ENCODE measurements at regions not wholly inside any gene's neighbourhood (a gene's known extent, or its start where the extent isn't known, plus 50 kb on each side); places are given as distances from the start of the nearest gene placed in this dataset.

DNA sequence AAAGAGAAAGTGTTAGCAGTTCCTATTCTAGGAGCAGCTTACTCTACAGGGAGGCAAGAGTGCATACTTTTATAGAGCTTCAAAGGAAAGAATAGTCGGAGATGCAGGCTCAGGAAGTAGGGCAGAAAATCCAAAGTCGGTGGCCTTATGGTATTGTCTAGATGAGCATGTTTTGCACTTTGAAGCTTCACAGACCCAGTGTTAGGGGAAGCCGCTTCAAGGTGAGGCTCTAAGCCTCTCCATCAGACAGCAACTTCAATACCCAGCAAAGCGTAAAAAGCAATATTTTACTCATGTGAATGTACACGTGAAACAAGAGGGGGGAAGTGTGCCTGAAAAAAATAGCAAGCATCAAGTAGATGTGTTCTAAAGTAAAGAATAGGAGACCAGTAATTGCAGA is 125.6 kb upstream of the RASGRP1 start:
- in situ Hi-C loops (cut with HindIII; ENCODE audit: low sequenced_read_pairs), result no loop called here
- no peak for DNase-seq (ENCODE audit: low spot score)

DNA sequence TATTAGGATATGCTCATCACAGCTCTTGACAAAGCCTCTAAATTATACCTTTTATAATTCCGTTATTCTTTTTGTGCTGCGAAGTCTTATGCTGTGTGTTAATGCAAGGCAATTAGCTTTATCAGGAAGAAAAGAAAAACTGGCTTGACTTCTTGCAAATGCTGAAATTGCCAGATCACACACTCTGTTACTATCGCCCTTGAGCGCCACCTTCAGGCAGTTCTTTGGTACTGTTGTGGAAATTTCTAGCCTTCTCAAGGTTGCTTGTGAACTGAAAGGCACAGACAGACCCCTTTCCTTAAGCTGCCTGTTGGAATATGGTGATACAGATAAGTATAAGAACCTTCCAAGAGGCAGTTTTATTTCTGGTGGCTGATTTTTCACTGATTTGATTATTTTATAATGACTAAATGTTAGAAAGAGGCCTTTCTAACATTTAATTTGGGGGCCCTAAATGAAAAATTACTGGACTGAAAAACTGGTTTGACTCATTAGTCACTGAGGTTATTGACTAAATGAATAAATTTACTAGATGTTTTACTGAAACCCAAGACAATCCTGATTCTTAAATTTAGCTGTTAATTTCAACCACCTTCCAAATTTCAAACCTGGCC is 126.2 kb upstream of the RASGRP1 start:
- peak; percentile 88 for DNase-seq (ENCODE audit: low spot score)
- in situ Hi-C loops (cut with HindIII; ENCODE audit: low sequenced_read_pairs), result no loop called here

DNA sequence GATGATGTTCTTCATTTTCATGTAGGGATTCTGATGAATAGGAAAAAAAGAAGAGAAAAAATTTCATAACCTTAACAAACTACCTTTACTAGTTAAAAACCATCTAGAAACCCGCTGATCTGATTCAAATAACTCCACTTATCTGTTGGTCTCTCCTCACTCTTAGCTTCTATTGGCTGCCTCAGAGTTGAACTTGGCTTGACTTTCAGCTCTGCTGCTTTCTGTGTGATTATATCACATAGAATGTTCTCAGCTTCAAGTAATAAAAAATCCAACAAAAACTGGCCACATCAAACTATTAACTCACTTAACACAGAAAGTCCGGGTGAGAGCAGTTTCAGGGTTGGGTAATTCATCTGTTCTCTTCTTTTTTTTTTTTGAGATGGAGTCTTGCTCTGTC is 126.8 kb upstream of the RASGRP1 start:
- in situ Hi-C loops (cut with HindIII; ENCODE audit: low sequenced_read_pairs), result no loop called here
- DNase-seq (ENCODE audit: low spot score), result no peak

DNA sequence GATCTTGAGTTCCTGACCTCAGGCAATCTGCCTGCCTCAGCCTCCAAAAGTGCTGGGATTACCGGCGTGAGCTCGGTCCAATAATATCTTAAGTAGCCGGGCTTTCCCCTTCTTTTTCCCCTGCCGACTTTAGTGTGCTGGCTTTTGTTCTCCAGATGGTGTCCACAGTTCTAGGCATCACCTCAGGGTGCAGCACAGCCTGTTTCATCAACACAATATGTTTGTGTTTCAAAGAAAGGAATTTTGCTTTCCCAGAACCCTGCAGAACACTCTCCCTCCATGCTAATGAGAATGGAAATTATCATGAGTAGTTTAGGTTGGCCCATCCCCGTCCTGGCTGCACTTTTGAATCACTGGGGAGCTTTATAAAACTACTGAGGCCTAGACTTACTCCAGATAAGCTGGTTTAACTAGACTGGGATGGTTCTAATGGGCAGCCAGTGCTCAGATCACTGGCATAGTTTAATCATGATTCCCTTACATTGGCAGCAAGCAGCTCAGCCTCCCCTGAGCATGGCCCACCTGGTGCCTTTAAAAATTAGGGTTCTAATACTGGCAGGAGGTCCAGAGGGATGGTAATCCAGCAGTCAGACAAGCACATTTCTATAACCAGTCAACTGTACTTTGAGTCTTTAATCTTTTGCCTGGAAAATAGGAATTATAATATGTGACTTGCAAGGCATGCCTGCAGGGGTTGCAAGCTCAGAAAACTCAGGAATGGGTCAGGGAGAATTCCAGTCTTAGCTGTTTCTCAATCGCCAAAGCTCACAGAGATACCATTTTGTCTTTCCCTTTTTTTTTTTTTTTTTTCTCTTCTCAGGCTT is 127.6 kb upstream of the RASGRP1 start:
- peak; percentile 66 for DNase-seq (ENCODE audit: low spot score)
- in situ Hi-C loops (cut with HindIII; ENCODE audit: low sequenced_read_pairs), result no loop called here

DNA sequence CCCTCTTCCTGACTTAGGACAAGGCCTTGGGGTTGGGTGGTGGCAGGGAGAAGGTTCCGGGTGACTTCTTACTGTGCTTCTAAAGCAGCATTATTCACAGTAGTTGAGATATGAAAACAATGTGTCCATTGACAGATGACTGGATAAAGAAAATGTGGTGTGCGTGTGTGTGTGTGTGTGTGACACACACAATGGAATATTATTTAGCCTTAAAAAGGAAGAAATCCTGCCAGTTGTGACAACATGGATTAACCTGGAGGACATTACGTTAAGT is 128.1 kb upstream of the RASGRP1 start:
- DNase-seq (ENCODE audit: low spot score), result no peak
- in situ Hi-C loops (cut with HindIII; ENCODE audit: low sequenced_read_pairs), result no loop called here

DNA sequence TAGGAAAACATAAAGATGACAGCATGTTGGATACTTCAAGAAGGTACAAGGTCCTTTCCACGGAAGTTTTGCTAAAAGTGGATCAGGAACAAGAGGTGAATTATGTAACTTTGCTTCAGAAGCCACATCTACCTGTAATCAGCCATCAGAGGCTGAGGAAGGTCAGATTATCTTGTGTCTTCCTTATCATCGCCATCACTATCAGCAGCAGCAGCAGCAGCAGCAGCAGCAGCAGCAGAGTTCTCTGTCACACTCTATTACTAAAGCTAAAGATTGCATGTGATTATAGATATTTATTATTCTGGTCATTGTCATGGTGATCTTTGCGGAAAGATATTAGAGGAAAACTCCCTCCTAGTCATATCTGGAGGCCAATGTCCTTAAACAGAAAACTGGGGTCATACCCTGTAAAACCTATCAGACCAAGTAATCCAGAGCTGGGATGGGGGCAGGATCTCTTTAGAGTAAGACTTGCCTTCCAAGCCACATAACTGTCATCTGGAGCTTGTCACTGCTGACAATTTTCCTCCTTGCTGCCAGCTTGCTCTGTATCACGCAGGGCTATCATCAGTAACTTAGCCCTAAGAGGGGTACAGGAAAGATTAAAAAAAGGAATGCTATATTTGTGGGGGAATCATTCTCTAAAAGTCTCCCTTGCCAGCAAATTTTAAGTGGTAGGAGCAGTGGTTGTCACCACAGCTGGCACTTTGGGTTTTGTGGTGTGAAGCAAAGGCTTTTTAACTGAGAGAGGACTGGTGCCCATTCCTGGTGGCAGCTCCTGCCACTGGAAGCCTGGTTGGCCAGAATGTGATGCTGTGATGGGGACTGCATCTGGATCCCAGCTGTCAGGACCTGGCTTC is 130.9 kb upstream of the RASGRP1 start:
- no peak for DNase-seq (ENCODE audit: low spot score)
- in situ Hi-C loops (cut with HindIII; ENCODE audit: low sequenced_read_pairs), result no loop called here

DNA sequence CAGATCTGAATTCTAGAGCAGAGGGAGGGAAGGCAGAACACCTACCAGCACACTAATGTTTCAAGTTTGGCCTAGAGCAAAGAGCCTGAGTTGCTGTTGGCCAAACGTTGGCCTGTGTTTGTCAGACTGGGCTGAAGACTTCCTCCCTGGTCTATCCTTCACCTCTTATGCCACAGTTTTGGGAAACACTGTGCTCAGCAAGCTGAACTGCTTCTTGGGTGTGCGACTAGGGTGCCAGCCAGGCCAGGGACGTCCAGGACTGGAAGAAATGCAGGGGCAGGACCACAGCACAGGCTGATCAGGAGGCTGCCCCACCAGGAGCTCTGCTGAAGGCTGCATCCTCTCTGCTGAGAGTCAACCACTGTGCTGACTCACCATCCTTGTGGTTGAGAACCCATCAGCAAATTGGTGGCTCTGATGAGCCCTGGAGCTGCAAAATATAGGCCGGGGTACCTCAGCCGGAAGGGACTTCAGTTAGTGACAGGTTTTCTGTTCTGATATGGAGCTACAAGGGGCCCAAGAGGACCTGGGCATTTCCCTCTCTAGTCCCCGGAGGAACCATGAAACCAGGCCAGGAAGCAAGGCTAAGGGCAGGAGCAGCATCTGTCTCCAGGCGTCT is 131.6 kb upstream of the RASGRP1 start:
- in situ Hi-C loops (cut with HindIII; ENCODE audit: low sequenced_read_pairs), result no loop called here
- no peak for DNase-seq (ENCODE audit: low spot score)

DNA sequence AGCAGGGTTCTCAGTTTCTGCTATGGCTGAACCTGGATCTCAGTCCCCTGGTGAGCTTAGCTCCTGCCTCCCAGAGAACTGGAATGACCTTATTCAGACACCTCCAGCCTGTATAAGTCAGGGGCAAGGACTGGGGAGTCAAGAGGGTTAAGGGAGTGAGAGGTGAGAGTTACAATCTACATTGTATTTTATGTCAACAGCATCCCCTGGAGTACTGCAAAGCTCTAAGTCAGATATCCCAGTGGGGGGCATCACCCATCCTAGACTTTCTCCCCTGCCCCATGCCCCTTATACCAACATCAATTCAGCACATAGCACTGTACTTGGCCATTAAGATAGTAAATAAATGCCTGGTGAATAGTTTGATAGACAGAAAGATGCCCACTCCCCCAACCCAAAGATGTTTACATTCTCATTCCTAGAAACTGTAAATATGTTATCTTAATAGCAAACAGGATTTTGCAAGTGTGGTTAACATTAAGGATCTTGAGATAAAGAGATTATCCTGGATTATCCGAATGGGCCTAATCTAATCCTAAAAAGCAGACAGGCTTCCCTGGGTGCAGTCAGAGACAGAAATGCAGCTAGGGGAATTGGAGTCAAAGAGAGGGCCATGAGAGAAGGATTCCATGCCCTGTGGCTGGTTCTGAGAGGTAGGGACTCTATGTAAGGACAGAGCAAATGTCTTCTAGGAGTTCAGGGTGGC is 132.3 kb upstream of the RASGRP1 start:
- DNase-seq (ENCODE audit: low spot score), result no peak
- in situ Hi-C loops (cut with HindIII; ENCODE audit: low sequenced_read_pairs), result no loop called here

DNA sequence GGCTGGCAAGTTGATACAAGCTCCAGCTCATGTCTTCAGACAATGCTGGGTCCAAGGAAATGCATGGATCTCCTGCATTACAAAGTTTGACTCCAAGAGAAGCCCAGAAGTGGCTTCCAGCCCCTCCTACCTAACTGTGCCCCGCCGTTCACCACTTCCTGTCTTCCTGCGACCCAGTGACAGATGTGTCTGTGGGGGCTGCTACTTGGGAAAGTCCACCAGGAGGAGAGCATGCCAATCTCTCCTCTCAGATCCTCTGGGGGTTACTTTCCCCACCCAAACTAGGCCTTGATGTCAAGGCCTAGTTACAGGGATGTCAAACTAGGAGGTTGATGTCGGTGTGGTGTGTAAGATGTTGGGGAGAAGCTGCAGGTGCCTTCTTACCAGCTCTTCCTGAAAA is 133.6 kb upstream of the RASGRP1 start:
- in situ Hi-C loops (cut with HindIII; ENCODE audit: low sequenced_read_pairs), result no loop called here
- no peak for DNase-seq (ENCODE audit: low spot score)

DNA sequence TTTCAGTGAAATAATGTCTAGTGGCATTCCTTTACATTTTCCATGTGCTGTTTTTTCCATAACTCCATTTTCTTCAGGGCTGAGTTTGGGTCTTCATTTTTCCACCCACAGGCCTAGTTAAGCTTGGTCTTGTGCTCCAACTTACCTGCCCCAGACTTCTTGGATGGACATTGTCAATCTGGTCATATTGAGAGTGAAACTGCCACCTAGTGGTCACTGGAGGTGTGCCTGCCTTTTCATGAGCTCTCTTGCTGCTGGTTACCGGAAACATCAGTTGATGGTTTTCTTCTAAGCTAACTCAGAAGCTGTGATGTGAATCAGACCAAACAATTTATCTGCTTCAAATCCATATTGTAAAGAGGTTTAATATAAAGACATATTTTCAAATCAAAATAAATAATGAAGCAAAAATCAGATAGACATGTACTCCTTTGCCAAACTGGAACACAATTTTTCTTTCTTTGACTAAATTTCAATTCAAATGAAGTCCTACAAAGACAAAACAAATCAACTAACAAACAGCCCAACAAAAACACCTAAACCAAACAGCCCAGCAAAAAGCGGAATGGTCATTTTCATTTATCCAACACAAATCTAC is 135.1 kb upstream of the RASGRP1 start:
- DNase-seq (ENCODE audit: low spot score), result peak; percentile 77
- in situ Hi-C loops (cut with HindIII; ENCODE audit: low sequenced_read_pairs), result no loop called here

DNA sequence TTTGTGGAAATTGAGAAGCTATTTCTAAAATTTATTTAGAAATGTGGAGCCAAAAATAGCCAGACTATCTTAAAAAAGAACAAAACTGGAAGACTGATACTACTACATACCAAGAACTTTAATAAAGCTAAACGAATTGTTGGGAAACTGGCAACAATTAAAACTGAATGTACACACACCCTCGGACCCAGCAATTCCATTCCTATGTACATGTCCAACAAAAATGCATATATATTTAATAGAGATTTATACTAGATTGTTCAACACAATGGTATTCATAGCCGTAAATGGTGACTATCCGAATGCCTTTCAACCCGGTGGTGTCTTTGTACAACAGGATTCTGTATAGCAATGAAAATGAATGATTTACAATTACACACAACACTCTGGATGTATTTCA is 136.5 kb upstream of the RASGRP1 start:
- in situ Hi-C loops (cut with HindIII; ENCODE audit: low sequenced_read_pairs), result no loop called here
- no peak for DNase-seq (ENCODE audit: low spot score)

DNA sequence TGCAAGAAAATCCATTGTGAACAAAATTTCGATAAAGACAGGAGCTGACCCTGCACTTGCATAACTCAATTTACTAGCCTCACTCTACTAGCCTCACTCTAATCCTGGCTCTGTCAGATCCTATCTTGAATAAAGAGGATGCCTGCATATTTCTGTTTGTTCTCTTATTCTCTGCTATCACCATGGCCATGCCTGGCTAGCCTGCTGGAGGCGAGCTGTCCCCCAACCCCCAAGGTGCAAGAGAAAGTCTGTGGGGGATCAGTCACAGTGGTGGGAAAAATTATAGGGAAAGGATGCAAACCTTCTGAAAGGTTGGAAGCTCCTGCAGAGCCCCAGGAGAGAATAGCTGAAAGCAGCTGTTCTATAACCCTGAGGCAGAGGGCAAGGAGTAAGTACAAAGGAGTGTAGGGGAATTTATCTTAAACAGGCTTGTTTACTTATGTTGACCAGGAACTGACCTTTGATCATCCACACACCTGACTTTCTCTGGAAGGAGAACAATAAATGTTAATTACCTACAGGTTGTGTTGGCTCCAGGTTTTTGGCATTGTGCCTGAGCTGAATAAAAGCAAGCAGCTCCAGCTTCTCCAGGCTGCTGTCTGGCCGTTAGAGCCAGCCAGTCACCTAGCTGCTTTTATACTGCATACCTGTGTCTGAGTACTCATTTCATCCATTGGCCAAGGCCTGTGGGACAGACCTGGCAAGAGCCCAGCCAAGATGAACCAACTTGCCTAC is 137.7 kb upstream of the RASGRP1 start:
- in situ Hi-C loops (cut with HindIII; ENCODE audit: low sequenced_read_pairs), result no loop called here

DNA sequence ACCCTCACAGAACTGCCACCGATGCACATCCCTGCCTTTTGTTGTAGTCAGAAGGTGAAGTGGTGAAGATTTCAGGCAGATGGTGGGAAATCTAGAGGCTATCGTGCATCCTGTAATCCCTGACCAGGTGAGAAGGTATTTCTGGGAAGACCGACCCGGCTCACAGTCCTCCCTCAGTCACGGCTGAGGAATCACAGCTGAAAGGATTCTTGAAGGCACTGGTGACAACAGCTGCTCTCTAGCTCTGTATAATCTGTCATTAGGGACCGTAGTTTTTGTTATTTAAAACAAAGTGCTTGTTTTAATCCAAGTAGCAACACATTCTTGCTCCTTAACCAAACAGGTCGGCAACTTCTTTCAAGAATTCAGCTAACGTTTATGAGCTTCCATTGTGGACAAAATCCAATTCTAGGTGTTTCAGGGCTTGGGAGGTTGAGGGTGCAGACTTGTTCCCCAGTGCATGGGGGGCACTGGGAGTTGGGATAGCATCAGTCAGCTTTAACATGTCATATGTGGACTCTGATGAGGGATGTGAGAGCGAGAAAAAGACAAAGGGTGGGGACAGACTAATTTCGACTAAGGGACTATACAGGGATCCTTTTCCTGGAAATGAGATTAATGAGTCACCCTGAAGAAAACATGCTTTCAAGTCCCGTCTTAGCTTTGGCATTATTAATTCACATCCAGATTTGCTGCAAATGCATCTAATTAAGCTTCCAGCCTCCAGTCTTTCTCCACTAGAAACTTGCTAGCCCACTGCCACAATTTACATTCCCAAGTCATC is 141.0 kb upstream of the RASGRP1 start:
- in situ Hi-C loops (cut with HindIII; ENCODE audit: low sequenced_read_pairs), result no loop called here
- DNase-seq (ENCODE audit: low spot score), result no peak

More for the DNA sequence above, 137.7 kb upstream of the RASGRP1 start:
- DNase-seq (ENCODE audit: low spot score), result peak; percentile 60

DNA sequence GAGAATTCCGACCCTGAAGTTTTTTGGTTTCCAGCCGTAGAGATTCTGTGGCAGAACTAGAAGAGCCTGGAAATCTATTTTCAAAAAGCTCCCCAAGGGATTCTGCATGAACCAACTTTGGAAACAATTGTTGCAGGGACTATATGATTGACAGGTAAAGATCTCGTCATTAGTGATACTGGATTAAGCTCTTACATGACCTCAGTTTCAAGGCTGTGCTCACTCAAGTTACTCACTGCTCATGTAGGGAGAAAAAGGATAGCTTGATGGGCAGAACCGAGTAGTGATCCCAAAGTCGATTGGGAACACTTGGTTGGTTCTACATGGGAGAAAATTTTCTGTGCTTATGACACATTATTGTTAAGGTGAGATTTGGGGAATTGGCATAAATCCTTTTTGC is 142.3 kb upstream of the RASGRP1 start:
- in situ Hi-C loops (cut with HindIII; ENCODE audit: low sequenced_read_pairs), result no loop called here

DNA sequence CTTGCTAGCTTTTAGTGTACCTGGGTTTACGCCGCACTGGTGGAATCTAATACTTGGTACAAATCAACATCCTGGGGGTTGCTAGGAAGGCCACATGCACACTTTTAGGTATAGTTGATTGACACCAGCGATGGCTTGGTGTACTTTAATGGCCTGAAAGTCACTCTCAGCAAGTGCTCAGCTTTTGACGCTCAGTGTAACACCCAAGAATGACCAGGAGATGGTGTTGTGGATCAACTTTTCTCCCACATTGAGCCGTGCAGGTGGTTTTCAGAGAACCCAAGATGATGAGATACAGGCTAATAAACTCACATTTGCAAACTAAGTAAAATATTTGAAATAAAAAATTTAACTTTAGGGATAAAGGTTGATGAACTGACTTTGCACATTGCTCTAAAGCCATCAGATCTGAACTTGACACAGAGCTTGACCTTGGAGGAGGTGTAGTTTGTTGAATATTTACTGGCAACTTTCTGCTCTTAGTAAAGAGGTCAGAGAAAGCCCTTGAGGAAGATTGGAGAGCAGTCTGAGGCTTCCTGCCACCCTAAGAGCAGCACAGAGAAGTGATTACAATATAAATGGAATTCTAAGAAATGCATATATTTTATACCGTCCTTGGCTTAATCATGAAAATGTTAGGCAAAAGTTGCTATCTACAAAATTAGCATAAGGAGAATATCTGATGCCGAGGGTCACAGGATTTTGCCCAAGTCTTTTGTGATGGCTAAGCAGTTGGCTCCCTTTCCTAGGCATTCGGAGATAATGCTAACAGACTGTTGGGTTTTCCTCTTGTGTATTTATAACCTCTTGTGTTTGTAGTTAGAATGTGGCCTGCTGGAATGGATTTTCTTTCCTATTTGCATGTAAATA is 143.4 kb upstream of the RASGRP1 start:
- in situ Hi-C loops (cut with HindIII; ENCODE audit: low sequenced_read_pairs), result no loop called here

More for the DNA sequence above, 142.3 kb upstream of the RASGRP1 start:
- no peak for DNase-seq (ENCODE audit: low spot score)

DNA sequence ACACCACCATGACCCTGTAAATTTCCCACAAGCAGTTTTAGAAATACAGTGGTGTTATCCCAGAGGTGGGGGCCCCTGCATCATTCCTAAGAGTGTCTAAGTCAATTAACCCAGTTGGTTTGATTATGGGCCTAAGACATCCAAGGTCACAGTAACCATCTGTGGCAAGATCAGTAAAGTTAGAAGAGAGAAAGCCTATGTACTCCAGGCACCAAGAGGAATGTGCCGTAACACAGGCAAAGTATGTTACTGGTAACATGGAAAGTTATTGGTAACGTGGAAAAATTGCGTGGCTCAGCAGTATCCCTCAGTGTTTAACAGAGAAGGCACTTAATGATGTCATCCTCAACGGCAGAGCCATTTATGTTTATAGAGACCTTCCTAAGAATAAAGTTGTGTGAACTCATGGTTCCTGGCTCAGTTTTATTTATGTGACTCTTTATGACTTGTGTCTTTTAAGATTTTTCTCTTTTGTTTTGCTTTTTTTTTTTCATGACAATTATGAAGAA is 144.1 kb upstream of the RASGRP1 start:
- in situ Hi-C loops (cut with HindIII; ENCODE audit: low sequenced_read_pairs), result no loop called here
- DNase-seq (ENCODE audit: low spot score), result no peak

More for the DNA sequence above, 143.4 kb upstream of the RASGRP1 start:
- peak; percentile 67 for DNase-seq (ENCODE audit: low spot score)

All from G401 (cell line).